Endothelial cell (in vitro differentiated cells): ENCODE measurements at regions not wholly inside any gene's neighbourhood (a gene's known extent, or its start where the extent isn't known, plus 50 kb on each side); places are given as distances from the start of the nearest gene placed in this dataset.

Experiments
- DNase-seq: peaks from one replicate; pipeline ENCODE4 v3.0.0; 2021; ENCODE audit warnings: low spot score
- H3K27ac Mint-ChIP-seq: one replicate; pipeline ENCODE4 v1.8.0; 2021; ENCODE audit warnings: mixed read lengths, inconsistent platforms; ENCODE audit not compliant: unreplicated experiment
- H3K27me3 Mint-ChIP-seq: one replicate; pipeline ENCODE4 v1.8.0; 2021; ENCODE audit warnings: mild to moderate bottlenecking, moderate library complexity, mixed read lengths, inconsistent platforms; ENCODE audit not compliant: unreplicated experiment
- H3K36me3 Mint-ChIP-seq: one replicate; pipeline ENCODE4 v1.8.0; 2021; ENCODE audit warnings: mild to moderate bottlenecking, low read depth, mixed read lengths, inconsistent platforms; ENCODE audit not compliant: unreplicated experiment
- H3K4me1 Mint-ChIP-seq: one replicate; pipeline ENCODE4 v1.8.0; 2021; ENCODE audit warnings: mild to moderate bottlenecking, mixed read lengths, inconsistent platforms; ENCODE audit not compliant: unreplicated experiment
- H3K4me3 Mint-ChIP-seq: one replicate; pipeline ENCODE4 v1.8.0; 2021; ENCODE audit warnings: mild to moderate bottlenecking, mixed read lengths, inconsistent platforms; ENCODE audit not compliant: unreplicated experiment
- H3K9me3 Mint-ChIP-seq: one replicate; pipeline ENCODE4 v1.8.0; 2021; ENCODE audit warnings: mixed read lengths, inconsistent platforms; ENCODE audit not compliant: unreplicated experiment
- TF ChIP-seq, protein P1 (sequence below): fragments of 200-600 bp; sonication (generic); IDR thresholded peaks from one replicate; pipeline ENCODE4 v1.5.0; 2021; ENCODE audit warnings: antibody characterized with exemption; ENCODE audit not compliant: unreplicated experiment

DNA sequence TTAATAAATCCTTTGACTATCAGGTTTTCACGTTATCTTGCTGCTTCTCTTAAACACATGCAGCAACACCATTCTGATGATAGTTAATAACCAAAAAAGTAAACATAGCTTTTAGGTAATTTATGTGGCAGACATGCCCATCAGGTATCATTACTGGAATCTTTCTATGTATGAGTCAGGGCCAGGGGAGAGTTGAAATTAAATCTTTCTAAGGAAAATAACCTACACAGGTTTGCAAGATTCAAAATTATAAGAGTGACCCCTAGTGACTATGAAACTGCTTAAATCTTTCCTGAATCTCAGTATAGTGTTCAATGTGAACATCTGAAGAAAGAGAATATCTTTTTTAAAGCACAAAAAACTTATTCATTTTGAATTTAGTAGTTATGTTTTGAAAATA lies 666.6 kb downstream of the CDH11 start:
- Mint-ChIP-seq H3K27me3 (no peaks in the 10 kb centered on the region), H3K4me3 (no peak overlapping the region), H3K36me3 (no peaks in the 10 kb centered on the region), H3K9me3 (no peaks in the 10 kb centered on the region), H3K27ac (no peak overlapping the region), H3K4me1 (peaks cover 3% of the 10 kb centered on the region)
- TF ChIP-seq, protein P1, sequence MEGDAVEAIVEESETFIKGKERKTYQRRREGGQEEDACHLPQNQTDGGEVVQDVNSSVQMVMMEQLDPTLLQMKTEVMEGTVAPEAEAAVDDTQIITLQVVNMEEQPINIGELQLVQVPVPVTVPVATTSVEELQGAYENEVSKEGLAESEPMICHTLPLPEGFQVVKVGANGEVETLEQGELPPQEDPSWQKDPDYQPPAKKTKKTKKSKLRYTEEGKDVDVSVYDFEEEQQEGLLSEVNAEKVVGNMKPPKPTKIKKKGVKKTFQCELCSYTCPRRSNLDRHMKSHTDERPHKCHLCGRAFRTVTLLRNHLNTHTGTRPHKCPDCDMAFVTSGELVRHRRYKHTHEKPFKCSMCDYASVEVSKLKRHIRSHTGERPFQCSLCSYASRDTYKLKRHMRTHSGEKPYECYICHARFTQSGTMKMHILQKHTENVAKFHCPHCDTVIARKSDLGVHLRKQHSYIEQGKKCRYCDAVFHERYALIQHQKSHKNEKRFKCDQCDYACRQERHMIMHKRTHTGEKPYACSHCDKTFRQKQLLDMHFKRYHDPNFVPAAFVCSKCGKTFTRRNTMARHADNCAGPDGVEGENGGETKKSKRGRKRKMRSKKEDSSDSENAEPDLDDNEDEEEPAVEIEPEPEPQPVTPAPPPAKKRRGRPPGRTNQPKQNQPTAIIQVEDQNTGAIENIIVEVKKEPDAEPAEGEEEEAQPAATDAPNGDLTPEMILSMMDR, result no peak
- no peak for DNase-seq

DNA sequence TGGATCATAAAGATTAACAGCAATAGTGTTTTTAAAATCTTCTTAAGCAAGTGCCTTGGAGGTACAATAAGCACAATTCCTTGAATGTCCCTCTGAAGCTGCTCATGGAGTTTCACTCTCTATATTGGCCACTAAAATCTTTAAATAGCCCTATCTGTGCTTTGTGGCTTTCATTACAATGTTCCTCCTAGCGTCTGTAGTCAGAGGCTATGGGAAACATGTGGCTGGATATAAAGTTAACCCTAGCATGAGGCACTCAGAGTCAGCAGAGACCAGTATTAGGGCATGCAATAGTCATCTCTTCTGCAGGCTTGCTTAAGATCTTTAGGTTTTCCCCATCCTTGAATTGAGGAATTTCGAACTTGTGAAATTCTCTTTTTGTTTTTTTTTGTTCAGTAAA lies 668.2 kb downstream of the CDH11 start:
- no peaks in the 10 kb centered on the region for H3K27me3 Mint-ChIP-seq
- no peak for DNase-seq
- no peaks in the 10 kb centered on the region for H3K36me3 Mint-ChIP-seq
- H3K9me3 Mint-ChIP-seq, result no peaks in the 10 kb centered on the region
- TF ChIP-seq, protein P1, result no peak
- no peak overlapping the region for H3K27ac Mint-ChIP-seq
- no peak overlapping the region for H3K4me3 Mint-ChIP-seq
- peaks cover 3% of the 10 kb centered on the region for H3K4me1 Mint-ChIP-seq

DNA sequence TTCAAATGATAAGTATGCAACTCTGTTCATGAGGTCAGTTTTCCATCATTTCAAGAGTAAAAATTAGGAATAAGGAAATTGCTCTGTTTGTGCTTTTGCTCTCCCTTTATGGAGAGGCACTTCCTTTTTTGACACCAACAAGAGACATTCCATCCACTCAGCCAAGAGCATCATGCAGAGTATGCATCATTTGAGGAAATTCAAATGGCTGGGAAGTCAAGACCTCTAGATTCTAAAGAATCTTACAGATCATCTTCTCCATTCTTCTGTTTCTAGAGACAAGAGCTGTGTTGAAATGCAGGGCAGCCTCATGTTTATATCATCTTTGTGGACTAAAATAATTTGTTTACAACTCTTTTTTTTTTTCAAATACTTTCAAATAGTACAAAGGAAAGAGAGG lies 669.4 kb downstream of the CDH11 start:
- TF ChIP-seq, protein P1, result no peak
- H3K4me3 Mint-ChIP-seq, result no peak overlapping the region
- no peaks in the 10 kb centered on the region for H3K9me3 Mint-ChIP-seq
- no peak for DNase-seq
- no peaks in the 10 kb centered on the region for H3K36me3 Mint-ChIP-seq
- H3K27me3 Mint-ChIP-seq, result no peaks in the 10 kb centered on the region
- peaks cover 3% of the 10 kb centered on the region for H3K4me1 Mint-ChIP-seq
- H3K27ac Mint-ChIP-seq, result no peak overlapping the region

DNA sequence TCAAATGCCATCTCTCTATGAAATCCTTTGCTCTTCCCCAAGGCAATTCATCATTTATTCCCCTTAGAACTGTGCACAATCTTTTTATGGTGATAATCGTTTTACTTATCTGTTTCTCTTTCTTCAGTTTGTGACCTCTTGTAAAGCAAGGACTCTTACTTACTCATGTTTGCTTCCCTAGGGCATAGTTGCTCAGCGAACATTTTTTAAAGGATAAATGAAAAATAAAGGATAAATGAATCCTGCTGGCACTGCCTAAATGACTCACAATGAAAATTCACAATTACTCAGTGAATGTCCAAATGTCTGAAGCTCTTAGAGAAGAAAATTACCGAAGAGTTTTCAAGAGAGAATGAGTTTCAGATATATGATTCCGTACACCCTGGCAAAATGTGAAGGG lies 671.7 kb downstream of the CDH11 start:
- Mint-ChIP-seq H3K36me3 (no peaks in the 10 kb centered on the region), H3K4me1 (peaks cover 3% of the 10 kb centered on the region), H3K27me3 (no peaks in the 10 kb centered on the region), H3K27ac (no peak overlapping the region), H3K4me3 (no peak overlapping the region), H3K9me3 (no peaks in the 10 kb centered on the region)
- no peak for DNase-seq
- TF ChIP-seq, protein P1, result no peak

DNA sequence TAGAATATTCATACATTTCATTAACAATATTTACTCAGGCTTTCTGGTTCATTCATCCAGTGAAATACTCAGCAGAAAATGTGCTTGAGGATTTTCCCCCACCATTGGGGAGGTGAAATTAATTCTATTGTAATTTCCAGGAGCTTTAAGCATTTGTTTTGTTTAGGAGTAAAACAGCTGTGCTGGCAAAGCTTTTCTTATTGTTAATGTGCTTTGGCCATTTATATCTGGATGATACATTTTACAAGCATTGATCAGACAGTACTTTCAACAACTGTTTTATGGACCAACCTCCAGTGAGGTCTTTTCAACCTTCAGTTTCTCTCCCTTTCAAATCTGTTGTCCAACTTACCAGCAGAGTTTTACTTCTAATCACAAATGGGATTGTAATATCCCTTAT lies 672.4 kb downstream of the CDH11 start:
- DNase-seq, result no peak
- Mint-ChIP-seq H3K9me3 (no peaks in the 10 kb centered on the region), H3K4me3 (no peak overlapping the region), H3K36me3 (no peaks in the 10 kb centered on the region), H3K4me1 (peaks cover under 1% of the 10 kb centered on the region), H3K27me3 (no peaks in the 10 kb centered on the region), H3K27ac (no peak overlapping the region)
- TF ChIP-seq, protein P1, result no peak
